HG02970 (cell line): ENCODE measurements at regions not wholly inside any gene's neighbourhood (a gene's known extent, or its start where the extent isn't known, plus 50 kb on each side); places are given as distances from the start of the nearest gene placed in this dataset.

Experiments used
- ATAC-seq: cut with Tn5 transposase; IDR thresholded peaks from one replicate; pipeline ENCODE4 v1.9.1; 2021; ENCODE audit warnings: mild to moderate bottlenecking, moderate library complexity, moderate number of reproducible peaks; ENCODE audit not compliant: unreplicated experiment, low FRiP score

DNA sequence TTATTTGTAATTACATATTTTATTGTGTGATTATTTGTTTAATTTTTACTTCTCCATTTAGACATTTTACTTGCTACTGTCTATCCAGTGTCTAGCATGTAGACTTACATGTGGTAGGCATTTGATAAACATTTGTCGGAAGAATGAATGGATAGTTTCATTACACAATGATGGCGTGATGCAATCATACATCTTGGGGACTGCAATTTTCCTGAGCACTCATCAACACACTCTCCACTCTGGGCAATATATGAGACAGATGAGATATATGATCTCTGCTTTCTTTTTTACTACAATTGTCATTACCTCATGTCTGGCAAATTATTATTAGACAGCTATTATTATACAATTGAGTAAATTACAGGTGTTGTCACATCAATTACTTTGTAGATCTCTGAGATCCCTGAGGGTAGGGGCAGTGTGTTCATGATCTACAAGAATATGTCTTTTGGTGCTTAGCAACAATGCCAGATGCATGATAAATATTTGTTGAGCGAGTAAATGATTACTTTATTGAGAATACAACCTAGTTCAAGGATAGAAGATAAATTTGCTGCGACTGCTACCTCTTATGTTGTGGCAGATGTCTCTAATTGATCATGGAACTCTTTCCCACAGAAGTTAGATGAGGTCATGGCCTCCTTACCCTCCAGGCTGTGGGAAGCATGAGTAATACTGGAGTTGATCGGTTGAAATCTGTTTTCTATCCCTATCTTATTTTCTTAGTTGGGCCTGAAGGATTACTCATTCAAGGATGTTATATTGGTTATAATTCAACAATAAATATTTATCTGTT is 416.0 kb downstream of the LRIG3 start:
- no peak for ATAC-seq

DNA sequence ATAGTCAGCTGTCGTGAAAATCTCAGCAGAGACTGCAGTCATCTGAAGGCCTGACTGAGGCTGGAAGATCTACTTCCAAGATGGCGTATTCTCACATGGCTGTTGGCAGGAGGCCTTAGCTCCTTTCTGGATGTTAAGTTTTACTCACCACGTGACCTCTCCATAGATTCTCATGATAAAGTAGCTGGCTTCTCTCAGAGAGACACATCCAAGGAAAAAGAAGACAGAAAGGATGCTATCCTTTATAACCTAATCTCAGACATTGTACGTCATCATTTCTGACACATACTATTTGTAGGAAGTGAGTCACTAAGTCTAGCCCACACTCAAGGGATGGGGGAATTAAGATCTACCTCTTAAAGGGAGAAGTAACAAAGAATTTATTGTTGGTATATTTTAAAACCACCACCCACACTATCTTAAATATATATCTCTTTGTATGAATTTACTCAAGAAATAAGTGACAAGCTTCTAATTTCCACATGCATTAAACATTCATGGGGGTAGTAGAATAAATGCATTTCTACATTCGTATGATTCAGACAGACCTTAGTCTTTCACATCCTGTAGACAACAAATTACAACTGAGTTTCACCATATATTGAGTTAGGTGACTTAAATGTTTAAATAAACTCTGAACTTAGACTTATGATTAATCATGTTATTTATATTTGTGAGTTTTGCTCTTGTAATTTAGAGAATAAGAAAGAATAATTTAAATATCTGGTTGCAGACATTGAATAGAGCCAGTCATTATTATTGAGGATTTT is 411.0 kb downstream of the LRIG3 start:
- ATAC-seq, result no peak

DNA sequence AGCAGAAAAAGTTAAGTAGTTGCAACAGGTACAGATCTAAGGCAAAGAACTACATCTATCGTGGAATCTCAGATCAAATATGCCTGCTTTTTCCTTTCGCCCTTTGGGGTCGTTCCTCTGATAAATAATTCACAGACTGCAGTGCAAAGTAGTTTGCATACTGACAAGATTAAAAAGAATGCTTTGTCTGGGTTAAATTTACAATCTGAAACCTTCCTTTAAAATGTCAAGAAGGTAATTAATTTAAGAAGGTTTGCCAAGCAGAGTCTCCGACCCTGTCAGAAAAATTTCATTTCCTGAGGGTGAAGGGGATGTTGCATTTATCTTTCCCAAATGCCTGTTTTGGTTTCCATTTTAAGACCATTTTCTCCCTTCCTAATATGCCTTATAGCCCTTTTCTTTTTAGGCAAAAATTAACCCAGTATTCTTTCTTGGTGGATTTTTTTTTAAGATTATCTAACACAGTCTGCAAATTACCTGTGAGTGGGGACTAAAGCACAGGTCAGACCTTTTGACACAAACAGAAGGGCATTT is 406.9 kb downstream of the LRIG3 start:
- ATAC-seq, result no peak

DNA sequence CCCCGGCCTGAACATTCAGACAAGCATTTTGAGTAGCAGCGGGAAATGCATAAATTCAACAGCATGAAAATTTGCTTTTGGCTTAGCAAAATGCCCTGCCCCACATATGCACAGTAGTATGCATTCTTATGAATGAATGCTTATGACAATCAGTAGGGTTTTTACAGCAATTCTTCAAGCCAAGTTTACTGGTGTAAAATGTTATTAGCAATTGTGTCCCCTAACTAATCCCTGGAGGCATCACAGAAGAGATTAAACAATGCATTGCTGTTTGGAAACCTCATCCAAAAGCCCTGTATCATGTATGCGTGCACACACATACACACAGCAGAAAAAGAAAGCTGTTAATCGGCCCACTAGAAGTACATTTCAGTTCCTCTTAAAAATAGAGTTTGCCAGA is 406.5 kb downstream of the LRIG3 start:
- ATAC-seq, result no peak

DNA sequence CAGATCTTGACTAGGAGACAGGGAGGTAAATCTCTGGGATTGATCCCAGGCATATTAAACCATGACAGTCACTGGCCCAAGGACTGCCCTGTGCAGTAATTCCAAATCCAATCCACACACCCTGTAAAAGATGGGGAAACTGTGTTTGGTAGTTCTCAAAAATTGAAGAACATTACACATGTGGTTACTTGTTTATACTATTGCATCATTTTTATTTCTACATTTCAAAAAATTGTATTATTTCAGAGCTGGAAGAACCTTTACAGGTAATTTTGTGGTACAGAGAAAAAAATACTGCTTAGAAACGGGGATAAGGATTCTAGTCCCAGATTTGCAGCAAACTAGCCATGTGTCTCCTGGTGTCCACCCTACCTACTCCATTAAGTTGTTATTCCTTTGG is 400.5 kb downstream of the LRIG3 start:
- ATAC-seq, result no peak

DNA sequence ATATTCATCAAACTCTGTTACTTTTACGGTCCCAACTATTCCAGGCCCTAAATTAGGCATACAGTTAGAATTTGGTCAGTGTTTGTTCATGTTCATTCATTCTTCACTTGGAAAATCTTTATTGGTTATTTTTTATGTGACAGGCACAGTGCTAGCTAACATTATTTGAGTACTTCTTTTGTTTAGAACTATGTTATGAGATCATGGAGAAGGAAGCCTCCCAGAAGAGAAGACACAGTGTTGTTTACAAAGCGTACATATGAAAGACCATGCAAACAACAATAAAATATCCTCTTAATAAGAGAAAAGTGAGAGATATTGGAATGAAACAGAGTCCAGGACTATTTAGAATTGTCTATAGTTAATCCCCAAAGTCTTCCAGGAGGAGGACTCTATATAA is 399.2 kb downstream of the LRIG3 start:
- no peak for ATAC-seq

DNA sequence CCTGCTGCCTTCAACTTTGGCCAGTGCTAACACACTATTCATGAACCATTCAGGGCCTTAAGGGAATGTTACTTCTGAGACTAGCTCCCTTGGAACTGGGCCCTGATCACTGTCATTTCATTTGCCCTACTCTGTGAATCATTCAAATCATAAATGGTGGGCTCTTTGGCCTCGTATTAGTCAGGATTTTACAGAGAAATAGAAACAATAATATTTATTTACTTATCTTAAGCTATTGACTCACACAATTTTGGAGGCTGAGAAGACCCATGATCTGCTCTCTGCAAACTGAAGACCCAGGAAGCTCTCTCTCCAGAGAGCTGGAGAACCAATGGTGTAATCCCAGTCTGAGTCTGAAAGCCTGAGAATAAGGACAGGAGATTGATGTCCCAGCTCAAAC is 398.5 kb downstream of the LRIG3 start:
- ATAC-seq, result no peak

DNA sequence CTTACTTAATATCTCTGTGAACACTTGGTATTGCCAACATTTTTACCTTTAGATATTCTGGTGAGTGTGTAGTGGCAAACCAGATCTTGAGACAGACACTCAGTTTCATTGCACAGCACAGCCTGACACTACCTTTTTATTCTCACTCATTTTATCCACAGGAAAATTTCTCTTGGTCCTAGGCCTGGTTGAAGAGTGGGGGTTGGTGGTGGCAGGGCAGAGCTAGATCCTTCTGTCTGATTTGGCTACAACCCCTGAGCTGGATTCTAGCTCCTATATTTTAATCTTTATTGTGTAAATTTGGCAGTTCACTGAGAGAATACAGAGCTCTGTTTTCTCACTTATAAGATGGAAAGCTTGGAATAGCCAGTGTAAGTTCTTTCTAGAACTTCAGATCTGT is 396.9 kb downstream of the LRIG3 start:
- ATAC-seq, result no peak

DNA sequence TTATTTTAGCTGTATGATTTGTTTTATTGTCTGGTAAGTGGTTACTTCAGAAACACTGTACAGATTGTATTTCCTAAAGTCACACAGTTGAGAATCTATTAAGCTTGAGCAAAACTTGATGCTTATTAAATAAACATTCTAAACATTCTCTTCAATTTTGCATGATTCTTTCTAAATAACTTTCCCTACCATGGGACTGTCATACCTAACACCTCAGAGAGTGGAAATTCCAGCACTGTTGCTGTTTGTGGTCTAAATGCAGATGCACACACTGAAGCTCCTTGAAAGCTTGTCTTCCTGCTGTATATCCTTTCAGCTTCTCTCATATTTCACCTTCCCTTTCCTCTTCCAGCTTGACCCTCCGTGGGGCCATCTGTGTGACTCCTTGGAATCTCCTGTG is 392.0 kb downstream of the LRIG3 start:
- no peak for ATAC-seq

DNA sequence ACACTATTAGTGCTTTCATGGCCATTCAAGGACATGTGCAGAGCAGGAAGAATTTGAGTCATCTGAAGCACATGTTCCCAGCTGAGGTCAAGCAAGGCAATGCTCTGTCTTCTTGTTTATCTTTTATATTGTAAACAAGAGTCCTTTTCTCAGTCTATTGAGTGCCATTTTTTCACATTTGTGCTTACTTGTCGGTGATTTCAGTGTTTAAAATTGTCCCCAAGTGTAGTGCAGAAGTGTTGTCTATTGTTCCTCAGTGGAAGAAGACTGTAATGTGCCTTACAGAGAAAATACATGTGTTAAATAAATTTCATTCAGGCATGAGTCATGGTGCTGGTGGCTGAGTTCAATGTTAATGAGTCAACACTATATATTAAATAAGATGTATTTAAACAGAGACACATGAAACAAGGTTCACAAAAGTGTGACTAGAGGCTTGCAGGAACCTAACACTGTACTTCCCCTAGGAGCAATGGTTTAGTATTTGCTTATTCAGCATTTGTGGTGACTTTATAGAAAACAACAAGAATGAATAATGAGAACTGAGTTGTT is 391.1 kb downstream of the LRIG3 start:
- no peak for ATAC-seq

DNA sequence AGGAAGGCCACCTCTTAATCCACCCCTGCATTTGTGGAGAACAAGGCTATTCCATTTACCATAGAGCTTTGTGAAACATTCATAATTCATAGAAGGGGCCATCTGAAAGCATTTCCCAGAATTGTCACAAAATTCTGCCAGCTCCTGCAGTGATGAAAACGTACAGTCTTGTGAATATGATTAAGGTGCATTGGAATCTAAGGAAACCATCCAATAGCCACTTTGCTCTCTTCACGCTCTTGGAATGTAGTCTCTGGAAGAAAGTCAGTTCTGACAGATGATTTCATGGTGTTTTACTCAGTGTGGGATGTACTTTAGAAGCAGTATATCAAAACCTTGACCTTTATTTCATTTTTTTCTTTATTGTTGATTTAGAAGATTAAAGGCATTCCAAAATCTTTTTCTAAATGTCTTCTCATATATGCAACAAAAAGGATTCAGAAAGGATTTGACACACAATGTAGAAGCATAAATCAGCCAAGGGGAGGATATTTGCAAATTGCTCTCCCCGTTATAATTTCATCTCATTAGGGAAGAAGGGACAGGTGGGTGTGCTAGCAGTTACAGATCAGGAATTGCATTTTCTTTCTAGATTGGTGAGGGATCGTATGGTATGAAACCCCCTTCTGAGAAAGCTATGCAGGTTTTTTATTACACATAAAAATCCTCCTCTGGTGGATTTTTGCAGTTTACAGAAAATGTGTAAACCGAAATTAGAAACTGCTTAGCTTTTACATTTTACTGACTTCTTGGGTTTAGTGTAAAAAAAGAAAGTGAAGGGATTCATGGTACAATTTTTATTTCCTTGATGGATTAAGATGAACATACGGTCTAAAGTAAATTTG is 390.2 kb downstream of the LRIG3 start:
- ATAC-seq, result no peak

DNA sequence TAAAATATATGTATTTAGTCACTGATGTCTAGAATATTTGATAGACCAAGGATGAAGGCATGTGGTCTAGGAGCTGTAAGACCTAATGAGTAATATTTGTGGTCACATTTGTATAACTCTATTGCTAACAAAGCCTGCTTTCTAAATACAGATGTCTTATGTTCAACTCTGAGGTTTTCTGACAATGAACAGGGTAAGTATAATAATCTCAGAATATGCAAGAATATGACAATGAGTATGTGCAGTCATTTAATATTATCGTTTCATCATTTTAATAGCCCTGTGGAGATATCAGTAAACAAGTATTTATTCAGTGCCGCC is 389.6 kb downstream of the LRIG3 start:
- ATAC-seq, result no peak

DNA sequence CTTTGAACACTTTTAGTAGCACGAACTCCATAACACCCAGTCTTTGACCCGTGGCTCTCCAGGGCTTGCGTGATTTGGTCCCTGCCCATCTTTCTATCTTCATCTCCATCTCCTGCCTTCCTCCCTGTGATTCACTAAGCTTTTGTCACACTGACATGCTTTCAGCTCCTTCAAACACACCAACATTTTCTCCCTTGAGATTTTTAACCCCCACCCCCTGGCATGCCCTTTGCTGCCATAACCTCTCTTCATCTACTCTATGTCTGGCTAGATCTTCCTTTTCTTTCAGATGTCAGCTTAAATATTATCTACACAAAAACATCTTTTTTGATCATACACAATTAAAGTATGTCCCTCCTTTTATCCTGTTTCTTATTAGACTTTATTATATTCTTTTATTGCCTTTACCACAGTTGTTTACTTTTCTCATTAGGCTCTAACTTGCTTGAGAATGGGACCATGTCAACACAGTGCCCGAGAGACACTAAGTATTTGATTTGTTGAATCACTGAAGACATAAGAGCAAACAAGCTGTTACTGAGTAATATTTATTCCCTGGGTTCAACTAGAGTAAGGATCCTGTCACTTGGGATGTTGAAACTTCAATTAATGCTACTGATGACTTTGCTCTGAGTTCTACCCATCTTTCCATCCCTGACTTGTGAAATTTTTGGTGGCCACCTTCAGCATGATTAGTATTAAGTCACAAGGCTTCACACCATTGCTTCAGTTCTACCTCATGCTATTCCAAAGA is 387.3 kb downstream of the LRIG3 start:
- no peak for ATAC-seq

DNA sequence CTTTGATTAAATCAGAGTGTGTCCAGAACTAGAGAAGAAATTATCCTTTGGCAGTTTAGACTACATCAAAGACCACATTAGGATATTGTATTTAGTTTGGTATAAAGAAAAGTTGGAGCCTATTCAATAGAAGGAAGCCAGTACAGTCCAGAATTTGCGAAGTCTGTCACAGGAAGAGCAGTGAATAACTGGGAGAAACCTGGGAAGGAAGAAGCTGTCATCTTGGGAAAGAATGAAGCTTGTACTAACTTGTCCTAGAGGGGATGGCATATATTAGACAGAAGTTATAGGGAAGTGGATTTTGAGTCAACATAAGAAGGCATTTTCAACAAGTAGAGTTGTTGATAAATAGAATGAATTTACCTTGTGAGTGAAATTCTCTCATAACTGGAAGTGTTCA is 386.7 kb downstream of the LRIG3 start:
- no peak for ATAC-seq

DNA sequence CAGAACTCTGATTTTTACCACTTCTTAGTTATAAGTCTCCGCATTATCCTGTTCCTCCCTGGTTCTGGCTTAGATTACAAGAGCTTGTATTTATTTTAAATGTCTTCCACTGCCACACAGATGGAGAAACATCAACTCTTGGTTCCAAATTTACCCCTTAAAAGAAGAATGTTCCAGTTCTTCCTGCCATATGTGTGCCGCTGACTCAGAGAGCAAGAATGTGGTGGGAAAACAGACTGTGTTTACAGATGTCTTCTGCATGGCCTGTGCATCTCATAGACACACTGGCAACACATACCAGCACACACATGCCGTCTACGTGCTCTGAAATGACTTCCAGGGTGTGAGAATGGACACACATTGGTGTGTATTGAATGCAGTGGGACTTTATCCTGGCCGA is 383.0 kb downstream of the LRIG3 start:
- no peak for ATAC-seq

DNA sequence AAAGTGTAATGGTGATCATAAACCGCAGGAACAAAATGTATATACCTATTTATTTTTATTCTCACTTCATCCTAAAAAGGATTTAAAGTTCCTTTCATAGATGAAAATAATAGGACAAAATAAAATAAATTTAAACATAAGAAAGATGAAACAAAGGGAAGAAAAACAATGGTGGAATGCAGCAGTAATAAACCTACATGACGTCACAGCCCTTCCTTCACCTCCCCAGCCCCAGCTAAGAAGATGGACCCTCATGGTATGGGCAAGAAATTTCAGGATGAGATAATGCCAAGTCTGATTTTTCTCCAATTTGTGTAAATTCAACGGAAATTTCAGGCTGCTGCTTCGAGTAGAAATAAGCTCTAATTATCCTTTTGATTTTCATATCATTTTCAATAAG is 381.0 kb downstream of the LRIG3 start:
- ATAC-seq, result no peak

DNA sequence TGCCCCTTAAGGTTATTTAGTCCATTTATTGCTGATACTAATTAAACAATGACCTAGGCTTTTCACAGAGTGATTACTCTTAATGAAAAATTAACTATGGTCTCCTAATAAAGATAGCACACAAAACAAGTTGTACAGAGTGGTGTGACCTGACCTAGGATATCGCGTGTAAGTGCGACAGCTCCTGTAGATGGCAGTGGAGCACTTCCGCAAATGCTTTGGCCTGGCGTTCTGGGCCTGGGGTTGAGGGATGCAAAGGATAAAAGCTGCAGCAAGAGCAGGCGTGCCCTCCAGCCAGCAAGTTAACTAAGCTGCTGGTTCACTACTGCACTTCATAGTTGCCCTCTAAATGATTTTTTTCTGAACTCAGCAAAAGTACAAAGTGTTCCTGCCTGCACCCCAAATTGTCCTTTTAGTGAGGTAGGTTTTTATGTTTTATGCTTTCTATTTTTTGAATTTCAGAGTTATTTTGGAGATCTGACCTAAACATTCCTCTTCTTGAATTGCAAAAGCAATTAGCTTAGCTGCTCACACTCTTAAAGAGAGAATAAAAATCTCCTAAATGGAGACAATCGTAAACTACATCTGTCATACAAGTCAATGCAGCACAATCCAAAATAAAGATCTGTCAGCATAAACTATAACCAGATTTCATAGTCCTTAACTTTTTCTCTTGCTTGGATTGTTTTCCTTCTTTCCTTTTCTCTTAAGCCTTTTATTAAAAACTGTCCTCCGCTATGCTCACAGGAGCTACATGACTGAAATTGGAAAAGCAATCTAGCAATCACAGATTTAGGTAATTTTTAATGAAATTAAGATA is 379.6 kb downstream of the LRIG3 start:
- ATAC-seq, result peak; percentile 60

DNA sequence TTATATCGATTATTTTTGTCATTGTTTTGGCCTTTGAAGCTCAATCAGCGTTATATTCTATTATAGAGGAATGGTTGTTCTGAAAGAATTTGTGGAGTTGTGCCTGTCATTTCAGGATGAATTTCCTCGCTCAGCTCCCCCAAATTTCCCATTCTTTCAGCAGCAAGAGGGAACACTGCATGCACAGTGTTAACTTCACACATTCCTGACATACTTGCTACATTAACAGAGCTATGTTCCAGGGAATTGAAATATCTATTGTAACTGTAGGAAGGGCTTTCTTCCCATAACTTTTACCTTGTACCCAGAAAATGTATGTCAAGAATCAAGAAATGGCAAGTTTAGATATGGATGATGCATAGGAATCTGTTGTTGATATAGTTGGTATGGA is 379.0 kb downstream of the LRIG3 start:
- no peak for ATAC-seq

DNA sequence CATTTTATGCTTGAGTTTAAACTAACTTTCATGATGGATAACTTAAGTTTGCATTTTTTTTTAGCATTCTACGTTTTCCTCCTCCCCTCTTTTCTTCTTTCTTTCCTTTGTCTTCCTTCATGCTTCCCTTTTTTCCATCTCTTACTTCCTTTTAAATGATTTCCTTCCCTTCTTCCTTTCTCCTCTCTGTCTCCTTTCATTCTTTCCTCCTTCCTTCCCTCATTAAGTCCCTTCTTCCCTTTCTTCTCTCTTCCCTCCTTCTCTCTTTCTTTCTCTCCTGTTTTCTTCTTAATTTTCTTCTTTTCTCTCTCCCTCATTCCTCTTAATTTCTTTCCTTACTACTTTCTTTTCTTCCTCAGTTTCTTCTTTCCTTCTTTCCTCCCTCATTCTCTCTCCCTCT is 376.0 kb downstream of the LRIG3 start:
- no peak for ATAC-seq
